ENCODE measurements at regions not wholly inside any gene's neighbourhood (a gene's known extent, or its start where the extent isn't known, plus 50 kb on each side); places are given as distances from the start of the nearest gene placed in this dataset.
"Not testable (repeated sequence)": the region's sequence is repeated elsewhere in the genome, so short reads cannot be mapped to it uniquely, and the experiment has no call there.

DNA sequence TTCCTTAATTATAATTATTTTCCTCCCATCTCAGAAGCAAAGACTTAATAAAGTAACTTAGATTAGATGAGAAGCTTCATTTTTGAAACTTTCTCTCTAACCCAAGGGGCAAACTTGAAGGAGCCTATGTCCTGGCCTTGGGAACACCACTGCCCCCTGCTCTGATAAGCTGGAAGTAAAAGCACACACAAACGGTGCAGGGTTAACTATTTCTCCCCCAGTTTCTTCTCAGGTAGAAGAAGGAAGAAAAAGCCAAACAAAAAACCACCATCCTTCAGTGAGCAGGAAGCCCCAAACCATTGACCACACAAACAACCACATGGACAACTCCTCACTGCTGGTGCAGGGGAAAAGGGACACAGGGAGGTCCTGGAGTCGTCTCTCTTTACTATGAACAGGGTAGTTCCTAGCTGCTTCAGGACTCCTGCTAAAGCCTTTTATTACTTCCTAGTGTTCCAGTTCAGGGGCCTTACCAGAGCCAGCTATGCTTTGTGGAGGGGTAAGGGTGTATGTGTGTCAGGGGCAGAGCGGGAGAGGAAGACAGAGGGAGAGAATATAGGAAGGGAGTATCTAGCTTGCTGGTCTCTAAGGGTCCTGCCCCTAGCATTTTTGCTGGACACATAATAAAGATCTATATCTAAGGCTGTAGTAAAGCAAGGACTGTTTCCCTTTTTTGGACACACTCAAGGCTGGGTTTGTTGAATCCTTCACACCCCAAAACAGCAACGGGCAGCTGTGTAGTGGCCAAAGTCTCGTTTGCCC is 94.0 kb upstream of the UMPS start:
- H3K4me3 Mint-ChIP-seq, result no peak overlapping the region
- H3K27me3 Mint-ChIP-seq (ENCODE audit: low read depth), result no peaks in the 10 kb centered on the region
- H3K4me1 Mint-ChIP-seq (ENCODE audit: low read depth), result peaks cover 23% of the 10 kb centered on the region
- no peak for ATAC-seq
- no peaks in the 10 kb centered on the region for H3K36me3 Mint-ChIP-seq (ENCODE audit: insufficient read depth)
- H3K9me3 Mint-ChIP-seq, result no peaks in the 10 kb centered on the region
- no peak for DNase-seq

DNA sequence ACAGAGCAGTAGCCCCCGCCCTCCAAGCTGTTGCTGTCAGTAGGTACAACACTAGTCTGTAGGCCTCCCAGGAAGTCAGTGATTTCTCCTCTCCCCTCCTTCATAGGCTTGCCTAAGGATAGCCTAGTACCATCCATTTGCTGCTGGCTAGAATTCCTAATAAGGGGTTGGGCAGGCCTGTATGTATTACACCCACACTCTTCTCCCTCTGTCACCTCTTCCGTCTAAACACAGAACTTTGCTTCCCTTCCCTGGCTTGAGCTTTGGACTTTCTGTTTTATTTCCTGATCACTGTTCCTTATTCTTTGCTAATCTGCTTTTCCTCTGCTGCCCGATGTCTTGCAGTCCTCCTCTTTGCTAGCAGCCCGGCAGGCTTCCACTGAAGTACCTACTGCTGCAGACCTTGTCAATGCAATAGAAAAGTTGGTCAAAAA is 93.4 kb upstream of the UMPS start:
- Mint-ChIP-seq H3K4me3 (no peak overlapping the region), H3K4me1 (ENCODE audit: low read depth) (peaks cover 23% of the 10 kb centered on the region), H3K27me3 (ENCODE audit: low read depth) (no peaks in the 10 kb centered on the region), H3K9me3 (no peaks in the 10 kb centered on the region), H3K36me3 (ENCODE audit: insufficient read depth) (no peaks in the 10 kb centered on the region)
- no peak for DNase-seq
- no peak for ATAC-seq

DNA sequence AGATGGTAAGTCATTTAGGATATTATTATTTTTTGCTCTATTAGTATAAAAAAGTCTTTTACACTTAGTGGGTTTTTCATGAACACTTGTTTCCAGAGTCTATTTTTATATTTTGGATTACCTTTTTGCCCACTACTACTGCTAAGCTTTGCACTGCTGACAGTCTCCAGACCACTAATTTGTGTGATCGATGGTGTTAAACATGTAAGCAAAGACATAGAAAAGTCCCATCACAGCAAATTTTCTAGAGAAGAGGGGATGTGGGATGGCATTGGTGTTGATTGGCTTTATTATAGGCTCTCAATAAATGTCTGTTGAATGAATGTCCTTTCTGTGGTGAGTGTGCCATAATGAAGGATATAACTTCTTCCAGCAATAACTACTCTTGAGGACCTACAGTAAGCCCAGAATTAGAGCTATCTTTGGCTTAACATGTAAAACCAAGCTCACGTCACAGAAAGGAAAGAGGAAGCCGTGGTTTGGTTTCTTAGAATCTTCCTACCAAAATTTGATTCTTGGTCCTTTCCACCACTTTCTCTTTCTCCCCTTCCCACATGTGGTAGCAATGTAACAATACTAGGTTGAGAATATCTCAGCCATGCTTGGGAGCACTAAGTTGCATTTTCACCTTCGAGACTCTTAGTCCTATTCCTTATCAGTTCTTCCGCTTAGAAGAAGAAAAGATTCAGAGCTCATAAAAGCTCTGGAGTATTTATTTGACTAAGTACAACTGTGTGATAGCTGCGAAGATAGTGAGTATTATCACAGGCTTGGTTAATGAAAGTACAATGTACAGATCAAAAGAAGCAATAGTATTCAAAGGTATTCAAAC is 90.6 kb upstream of the UMPS start:
- H3K4me3 Mint-ChIP-seq, result peak overlapping the region; percentile 60
- H3K36me3 Mint-ChIP-seq (ENCODE audit: insufficient read depth), result no peaks in the 10 kb centered on the region
- ATAC-seq, result peak; percentile 93
- DNase-seq, result no peak
- no peaks in the 10 kb centered on the region for H3K9me3 Mint-ChIP-seq
- H3K4me1 Mint-ChIP-seq (ENCODE audit: low read depth), result peaks cover 23% of the 10 kb centered on the region
- no peaks in the 10 kb centered on the region for H3K27me3 Mint-ChIP-seq (ENCODE audit: low read depth)

- no peak overlapping the region for H3K4me3 Mint-ChIP-seq
- no peaks in the 10 kb centered on the region for H3K9me3 Mint-ChIP-seq
- no peaks in the 10 kb centered on the region for H3K36me3 Mint-ChIP-seq (ENCODE audit: insufficient read depth)
- H3K27me3 Mint-ChIP-seq (ENCODE audit: low read depth), result no peaks in the 10 kb centered on the region
- peaks cover 23% of the 10 kb centered on the region for H3K4me1 Mint-ChIP-seq (ENCODE audit: low read depth)
- DNase-seq (no peak), ATAC-seq (no peak)
Measured at GRCh38 chr3:124640635-124641306, 89.5 kb upstream of the UMPS start.

DNA sequence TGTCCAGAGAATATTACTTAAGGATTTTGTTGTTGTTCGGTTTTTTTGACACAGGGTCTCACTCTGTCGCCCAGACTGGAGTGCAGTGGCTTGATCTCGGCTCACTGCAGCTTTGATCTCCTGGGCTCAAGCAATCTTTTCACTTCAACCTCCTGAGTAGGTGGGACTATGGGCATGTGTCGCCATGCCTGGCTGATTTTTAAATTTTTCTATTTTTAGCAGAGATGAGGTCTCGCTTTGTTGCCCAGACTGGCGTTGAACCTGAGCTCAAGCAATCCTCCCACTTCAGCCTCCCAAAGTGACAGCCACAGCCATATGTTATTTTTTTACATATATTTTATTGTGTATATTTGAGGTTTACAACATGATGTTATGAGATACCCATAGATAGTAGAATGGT is 86.8 kb upstream of the UMPS start:
- Mint-ChIP-seq H3K9me3 (no peaks in the 10 kb centered on the region), H3K4me3 (no peak overlapping the region), H3K4me1 (ENCODE audit: low read depth) (peaks cover 23% of the 10 kb centered on the region), H3K27me3 (ENCODE audit: low read depth) (peaks cover under 1% of the 10 kb centered on the region), H3K36me3 (ENCODE audit: insufficient read depth) (peaks cover 3% of the 10 kb centered on the region)
- DNase-seq (no peak), ATAC-seq (no peak)

DNA sequence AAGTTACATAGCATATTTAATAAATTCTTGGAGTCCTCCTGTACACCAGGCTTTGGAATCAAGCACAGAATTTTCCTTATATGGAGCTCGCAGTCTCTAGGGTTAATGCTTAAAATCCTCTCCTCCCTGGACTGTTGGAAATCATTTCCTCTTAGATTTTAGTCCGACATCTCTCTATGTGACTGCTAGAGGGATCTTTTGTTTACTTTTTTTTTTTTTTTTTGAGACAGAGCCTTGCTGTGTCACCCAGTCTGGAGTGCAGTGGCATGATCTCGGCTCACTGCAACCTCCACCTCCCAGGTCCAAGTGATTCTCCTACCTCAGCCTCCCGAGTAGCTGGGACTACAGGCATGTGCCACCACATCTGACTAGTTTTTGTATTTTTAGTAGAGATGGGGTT is 84.1 kb upstream of the UMPS start:
- not testable (repeated sequence) for H3K36me3 Mint-ChIP-seq (ENCODE audit: insufficient read depth); H3K4me1 Mint-ChIP-seq (ENCODE audit: low read depth); ATAC-seq; H3K4me3 Mint-ChIP-seq; H3K9me3 Mint-ChIP-seq; H3K27me3 Mint-ChIP-seq (ENCODE audit: low read depth); DNase-seq

GRCh38 chr3:124648551-124648950 is 81.7 kb upstream of the UMPS start:
- ATAC-seq (no peak), DNase-seq (no peak)
- H3K4me1 Mint-ChIP-seq (ENCODE audit: low read depth), result peaks cover 8% of the 10 kb centered on the region
- H3K36me3 Mint-ChIP-seq (ENCODE audit: insufficient read depth), result peaks cover 8% of the 10 kb centered on the region
- peaks cover 4% of the 10 kb centered on the region for H3K27me3 Mint-ChIP-seq (ENCODE audit: low read depth)
- no peak overlapping the region for H3K4me3 Mint-ChIP-seq
- H3K9me3 Mint-ChIP-seq, result no peaks in the 10 kb centered on the region

GRCh38 chr3:124650798-124651197 is 79.5 kb upstream of the UMPS start:
- Mint-ChIP-seq H3K4me1 (ENCODE audit: low read depth) (peaks cover 8% of the 10 kb centered on the region), H3K27me3 (ENCODE audit: low read depth) (peaks cover 4% of the 10 kb centered on the region), H3K4me3 (no peak overlapping the region), H3K36me3 (ENCODE audit: insufficient read depth) (peaks cover 8% of the 10 kb centered on the region), H3K9me3 (no peaks in the 10 kb centered on the region)
- no peak for DNase-seq
- peak; percentile 10 to 40 for ATAC-seq

- not testable (repeated sequence) for H3K4me1 Mint-ChIP-seq (ENCODE audit: low read depth); ATAC-seq; DNase-seq; H3K27me3 Mint-ChIP-seq (ENCODE audit: low read depth); H3K4me3 Mint-ChIP-seq; H3K9me3 Mint-ChIP-seq; H3K36me3 Mint-ChIP-seq (ENCODE audit: insufficient read depth)
Measured at GRCh38 chr3:124651416-124651815, 78.8 kb upstream of the UMPS start.

DNA sequence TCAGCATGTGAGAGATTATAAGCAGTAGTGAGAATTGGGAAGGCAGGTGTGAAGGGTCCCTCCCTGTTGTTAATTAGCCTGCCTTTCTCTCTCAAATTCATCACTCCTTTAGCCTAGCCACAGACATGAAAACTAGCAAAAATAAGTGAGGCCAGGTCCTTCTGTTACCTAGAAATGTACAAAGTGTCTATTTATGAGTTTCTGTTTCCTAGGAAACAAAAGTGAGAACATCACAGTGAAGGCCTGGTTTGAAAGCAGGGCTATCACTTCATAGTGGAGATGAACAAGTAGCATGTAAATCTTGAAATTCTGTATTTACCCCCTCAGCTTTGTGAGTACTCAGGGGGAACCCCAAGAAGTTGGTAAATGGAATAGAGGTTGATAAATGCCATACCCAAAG is 78.2 kb upstream of the UMPS start:
- H3K4me3 Mint-ChIP-seq, result no peak overlapping the region
- H3K4me1 Mint-ChIP-seq (ENCODE audit: low read depth), result peaks cover 8% of the 10 kb centered on the region
- DNase-seq (no peak), ATAC-seq (peak in 1 of 2 donors; percentile 50)
- peaks cover 8% of the 10 kb centered on the region for H3K36me3 Mint-ChIP-seq (ENCODE audit: insufficient read depth)
- peaks cover 4% of the 10 kb centered on the region for H3K27me3 Mint-ChIP-seq (ENCODE audit: low read depth)
- H3K9me3 Mint-ChIP-seq, result no peaks in the 10 kb centered on the region

DNA sequence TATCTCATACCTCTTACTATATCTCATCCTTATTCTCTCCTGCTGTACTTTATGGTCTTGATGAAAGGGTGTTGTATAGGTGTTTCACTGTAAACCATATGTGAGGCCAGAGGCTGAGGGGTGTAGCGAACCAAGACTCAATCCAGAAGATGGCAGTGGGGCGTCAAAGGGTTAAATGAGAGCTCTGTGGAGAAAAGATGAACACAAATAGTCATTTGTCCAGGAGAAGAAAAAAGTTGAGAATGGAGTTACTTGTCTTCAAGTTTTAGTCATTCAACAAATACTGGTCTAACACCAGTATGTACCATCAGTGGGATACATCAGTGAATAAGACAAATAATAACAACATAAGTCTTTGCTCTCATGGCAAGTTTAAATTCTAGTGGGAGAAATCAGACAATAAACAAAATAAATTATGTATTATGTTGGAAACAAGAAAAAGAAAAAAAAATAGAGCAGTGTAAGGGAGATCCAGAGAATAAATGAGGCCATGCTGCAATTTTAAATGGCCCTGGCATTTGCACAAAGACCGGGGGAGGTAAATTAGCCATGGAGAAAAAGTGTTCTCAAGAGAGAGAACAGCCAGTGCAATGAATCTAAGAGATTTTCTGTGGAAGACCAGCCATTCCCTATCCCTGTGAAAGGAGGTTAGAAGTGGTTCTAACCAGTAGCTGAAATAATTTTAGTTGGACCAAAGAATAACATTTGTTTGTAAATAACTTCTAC is 77.0 kb upstream of the UMPS start:
- no peak overlapping the region for H3K4me3 Mint-ChIP-seq
- peaks cover 7% of the 10 kb centered on the region for H3K36me3 Mint-ChIP-seq (ENCODE audit: insufficient read depth)
- ATAC-seq (no peak), DNase-seq (no peak)
- peaks cover 6% of the 10 kb centered on the region for H3K27me3 Mint-ChIP-seq (ENCODE audit: low read depth)
- H3K4me1 Mint-ChIP-seq (ENCODE audit: low read depth), result peaks cover 8% of the 10 kb centered on the region
- H3K9me3 Mint-ChIP-seq, result no peaks in the 10 kb centered on the region

DNA sequence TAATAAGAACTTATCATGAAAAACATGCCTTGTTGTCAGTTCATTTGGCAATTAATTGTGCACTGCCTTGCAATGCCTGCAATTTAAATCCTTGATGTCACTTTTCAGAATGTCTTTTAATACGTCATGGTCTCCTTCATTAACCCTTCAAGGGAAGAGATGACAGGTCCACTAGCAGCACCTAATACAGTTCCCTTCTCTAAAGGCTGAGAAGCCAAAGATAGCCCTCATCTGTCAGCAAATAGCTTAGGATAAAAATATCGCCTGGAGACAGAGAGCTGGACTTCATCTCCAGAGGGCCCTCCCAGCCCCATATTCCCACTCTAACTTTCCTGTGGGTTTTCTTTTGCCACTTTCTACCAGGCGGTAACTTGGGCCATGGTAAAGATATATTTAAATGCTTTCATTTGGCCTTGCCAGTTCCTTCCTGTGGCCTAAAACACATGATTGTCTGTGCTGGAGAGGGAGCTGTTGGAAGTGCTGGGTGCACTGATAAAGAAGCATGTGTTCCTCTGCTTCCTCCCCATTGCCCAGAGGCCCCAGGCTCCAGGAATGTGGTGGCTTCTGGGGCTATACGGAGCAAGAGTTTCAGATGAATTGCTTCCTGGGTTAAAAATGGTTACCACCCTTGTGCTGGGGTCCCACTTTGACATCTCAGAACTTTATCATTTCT is 76.3 kb upstream of the UMPS start:
- H3K4me3 Mint-ChIP-seq, result no peak overlapping the region
- peaks cover 8% of the 10 kb centered on the region for H3K4me1 Mint-ChIP-seq (ENCODE audit: low read depth)
- no peak for ATAC-seq
- H3K9me3 Mint-ChIP-seq, result no peaks in the 10 kb centered on the region
- H3K27me3 Mint-ChIP-seq (ENCODE audit: low read depth), result peaks cover 5% of the 10 kb centered on the region
- peaks cover 8% of the 10 kb centered on the region for H3K36me3 Mint-ChIP-seq (ENCODE audit: insufficient read depth)
- no peak for DNase-seq

DNA sequence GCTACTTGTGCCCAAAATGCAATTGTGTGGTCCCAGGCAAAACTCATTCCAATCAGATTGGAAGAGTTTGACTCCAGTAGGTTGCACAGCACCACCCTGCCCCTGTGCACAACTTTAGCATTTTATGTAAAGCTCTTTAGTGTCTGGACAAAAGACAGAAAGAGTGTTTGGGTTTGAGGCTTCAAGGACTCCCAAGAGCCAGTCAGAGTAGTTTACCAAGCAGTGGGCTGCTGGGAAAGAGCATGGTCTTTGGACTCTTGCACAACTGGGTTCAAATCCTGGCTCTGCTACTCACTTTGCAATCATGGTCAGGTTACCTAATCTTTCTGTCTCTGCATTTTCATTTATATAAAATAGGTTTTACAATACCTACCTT is 75.8 kb upstream of the UMPS start:
- Mint-ChIP-seq H3K27me3 (ENCODE audit: low read depth) (peaks cover 5% of the 10 kb centered on the region), H3K4me1 (ENCODE audit: low read depth) (peaks cover 8% of the 10 kb centered on the region), H3K4me3 (no peak overlapping the region), H3K9me3 (no peaks in the 10 kb centered on the region), H3K36me3 (ENCODE audit: insufficient read depth) (peaks cover 8% of the 10 kb centered on the region)
- DNase-seq, result no peak
- ATAC-seq, result no peak

DNA sequence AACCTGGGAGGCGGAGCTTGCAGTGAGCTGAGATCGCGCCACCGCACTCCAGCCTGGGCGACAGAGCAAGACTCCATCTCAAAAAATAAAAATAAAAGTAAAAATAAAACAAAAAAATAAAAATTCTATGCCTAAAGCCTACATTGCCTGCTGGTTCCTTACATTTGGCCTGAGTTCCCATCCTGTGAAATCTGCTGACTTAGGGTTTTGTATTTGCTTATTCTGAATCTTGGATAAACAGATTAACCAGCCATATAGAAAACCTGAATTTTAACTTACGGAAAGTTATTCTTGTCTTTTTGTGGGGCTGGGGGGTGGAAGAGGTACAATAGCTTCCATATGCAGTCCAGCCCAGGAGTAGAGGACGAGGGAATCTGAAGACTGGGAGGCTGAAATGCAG is 73.7 kb upstream of the UMPS start:
- H3K36me3 Mint-ChIP-seq (ENCODE audit: insufficient read depth), result peaks cover 8% of the 10 kb centered on the region
- ATAC-seq, result no peak
- H3K4me1 Mint-ChIP-seq (ENCODE audit: low read depth), result no peaks in the 10 kb centered on the region
- DNase-seq, result no peak
- peaks cover 3% of the 10 kb centered on the region for H3K27me3 Mint-ChIP-seq (ENCODE audit: low read depth)
- no peak overlapping the region for H3K4me3 Mint-ChIP-seq
- H3K9me3 Mint-ChIP-seq, result no peaks in the 10 kb centered on the region
